ENCODE measurements at regions not wholly inside any gene's neighbourhood (a gene's known extent, or its start where the extent isn't known, plus 50 kb on each side); places are given as distances from the start of the nearest gene placed in this dataset.

DNA sequence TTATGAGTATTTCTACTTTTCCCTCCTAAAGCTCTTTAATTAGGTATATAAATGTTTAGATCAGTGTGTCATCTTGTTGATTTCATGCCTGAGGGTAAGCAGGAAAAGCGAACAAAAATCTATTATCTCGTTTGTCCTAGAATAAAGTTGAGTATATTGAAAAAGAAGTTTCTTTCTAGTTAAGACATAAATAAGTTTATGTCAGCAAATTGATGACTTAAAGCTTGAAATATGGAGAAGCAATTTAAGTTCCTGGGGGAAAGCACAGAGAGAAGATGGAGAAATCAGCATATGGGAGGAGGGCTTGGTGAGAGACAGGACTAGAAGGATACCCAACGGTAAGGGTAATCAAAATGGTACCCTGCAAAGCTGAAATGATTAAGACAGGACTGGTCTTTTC lies 813.4 kb downstream of the MTRR start:
- POLR2A ChIA-PET: no interaction called here
- no peaks in the 10 kb centered on the region for H3K27me3 ChIP-seq (ENCODE audit: control insufficient read depth, insufficient read depth, low read length)
- H3K27ac ChIP-seq (ENCODE audit: low read depth, low read length): no peak overlapping the region
- H3K4me3 ChIP-seq (ENCODE audit: low read depth, low read length): no peak overlapping the region
- CTCF ChIA-PET: no interaction called here
- DNase-seq (ENCODE audit: low read depth, low spot score): no peak
- H3K9me3 ChIP-seq (ENCODE audit: control insufficient read depth, insufficient read depth, low read length): no peaks in the 10 kb centered on the region
- TF ChIP-seq, protein P1, sequence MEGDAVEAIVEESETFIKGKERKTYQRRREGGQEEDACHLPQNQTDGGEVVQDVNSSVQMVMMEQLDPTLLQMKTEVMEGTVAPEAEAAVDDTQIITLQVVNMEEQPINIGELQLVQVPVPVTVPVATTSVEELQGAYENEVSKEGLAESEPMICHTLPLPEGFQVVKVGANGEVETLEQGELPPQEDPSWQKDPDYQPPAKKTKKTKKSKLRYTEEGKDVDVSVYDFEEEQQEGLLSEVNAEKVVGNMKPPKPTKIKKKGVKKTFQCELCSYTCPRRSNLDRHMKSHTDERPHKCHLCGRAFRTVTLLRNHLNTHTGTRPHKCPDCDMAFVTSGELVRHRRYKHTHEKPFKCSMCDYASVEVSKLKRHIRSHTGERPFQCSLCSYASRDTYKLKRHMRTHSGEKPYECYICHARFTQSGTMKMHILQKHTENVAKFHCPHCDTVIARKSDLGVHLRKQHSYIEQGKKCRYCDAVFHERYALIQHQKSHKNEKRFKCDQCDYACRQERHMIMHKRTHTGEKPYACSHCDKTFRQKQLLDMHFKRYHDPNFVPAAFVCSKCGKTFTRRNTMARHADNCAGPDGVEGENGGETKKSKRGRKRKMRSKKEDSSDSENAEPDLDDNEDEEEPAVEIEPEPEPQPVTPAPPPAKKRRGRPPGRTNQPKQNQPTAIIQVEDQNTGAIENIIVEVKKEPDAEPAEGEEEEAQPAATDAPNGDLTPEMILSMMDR (IDR thresholded peaks at IDR 0.05; ENCODE audit: low read depth, low read length): no peak

DNA sequence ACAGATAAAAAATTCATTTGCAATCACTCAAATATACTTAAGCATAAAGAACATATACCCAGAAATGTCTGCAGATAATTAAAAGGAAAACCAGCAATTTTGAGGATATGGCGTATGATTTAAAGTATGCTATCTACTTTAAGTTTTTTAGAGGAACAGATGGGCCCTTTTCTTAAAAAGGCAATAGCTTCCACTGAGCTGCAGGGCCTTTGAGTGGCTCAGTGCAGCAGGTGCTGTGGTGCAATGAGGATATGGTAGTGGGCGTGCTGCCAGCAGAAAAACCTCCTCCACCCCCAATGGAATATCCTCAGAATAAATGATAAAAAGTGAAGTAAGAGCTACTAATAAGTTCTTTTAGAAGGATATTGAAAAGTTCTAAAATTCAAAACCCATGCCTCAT lies 814.5 kb downstream of the MTRR start:
- TF ChIP-seq, protein P1 (IDR thresholded peaks at IDR 0.05; ENCODE audit: low read depth, low read length): no peak
- ChIA-PET POLR2A (no interaction called here), CTCF (no interaction called here)
- H3K4me3 ChIP-seq (ENCODE audit: low read depth, low read length): no peak overlapping the region
- no peaks in the 10 kb centered on the region for H3K9me3 ChIP-seq (ENCODE audit: control insufficient read depth, insufficient read depth, low read length)
- no peaks in the 10 kb centered on the region for H3K27me3 ChIP-seq (ENCODE audit: control insufficient read depth, insufficient read depth, low read length)
- DNase-seq (ENCODE audit: low read depth, low spot score): no peak
- no peak overlapping the region for H3K27ac ChIP-seq (ENCODE audit: low read depth, low read length)

DNA sequence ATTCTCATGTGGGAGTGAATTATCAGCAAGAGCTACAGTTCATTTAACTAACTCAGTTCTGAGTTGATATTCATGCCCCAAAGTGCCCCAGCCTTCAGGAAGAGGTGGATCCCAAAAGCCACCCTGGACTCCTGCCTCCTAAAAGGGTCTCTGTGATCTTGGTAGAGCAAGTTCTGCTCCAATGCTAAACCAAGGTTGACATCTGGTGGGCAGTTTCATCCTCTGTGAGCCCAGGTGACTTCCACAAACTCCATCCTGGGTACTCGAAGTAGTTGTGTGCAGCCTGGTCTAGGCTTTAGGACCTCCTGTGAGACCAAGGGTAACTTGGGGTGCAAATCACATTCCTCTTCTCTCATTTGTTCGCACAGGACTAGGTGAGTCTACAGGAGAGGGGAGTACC lies 816.8 kb downstream of the MTRR start:
- H3K27ac ChIP-seq (ENCODE audit: low read depth, low read length): no peak overlapping the region
- no peaks in the 10 kb centered on the region for H3K27me3 ChIP-seq (ENCODE audit: control insufficient read depth, insufficient read depth, low read length)
- DNase-seq (ENCODE audit: low read depth, low spot score): no peak
- no peak overlapping the region for H3K4me3 ChIP-seq (ENCODE audit: low read depth, low read length)
- TF ChIP-seq, protein P1 (IDR thresholded peaks at IDR 0.05; ENCODE audit: low read depth, low read length): no peak
- CTCF ChIA-PET: no interaction called here
- H3K9me3 ChIP-seq (ENCODE audit: control insufficient read depth, insufficient read depth, low read length): no peaks in the 10 kb centered on the region
- POLR2A ChIA-PET: no interaction called here

DNA sequence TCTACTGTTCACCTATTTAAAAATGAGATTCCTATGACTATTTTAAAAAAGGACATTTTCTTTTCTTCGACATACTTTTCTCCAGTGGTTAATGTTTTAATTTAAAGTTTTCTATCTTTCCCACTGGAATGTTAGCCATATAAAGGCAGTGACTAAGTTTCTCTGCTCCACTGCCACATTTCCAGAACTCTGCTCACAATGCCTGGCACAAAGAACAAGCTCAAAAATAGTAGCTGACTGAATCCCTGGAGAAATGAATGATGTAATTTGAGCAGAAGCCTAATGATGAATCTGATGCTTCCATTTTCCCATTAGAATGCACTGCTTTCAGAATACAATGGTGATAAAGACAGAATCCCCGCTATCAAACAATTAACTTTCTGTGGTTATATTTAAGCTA lies 817.8 kb downstream of the MTRR start:
- no peak overlapping the region for H3K4me3 ChIP-seq (ENCODE audit: low read depth, low read length)
- ChIA-PET CTCF (no interaction called here), POLR2A (no interaction called here)
- no peaks in the 10 kb centered on the region for H3K9me3 ChIP-seq (ENCODE audit: control insufficient read depth, insufficient read depth, low read length)
- TF ChIP-seq, protein P1 (IDR thresholded peaks at IDR 0.05; ENCODE audit: low read depth, low read length): no peak
- H3K27ac ChIP-seq (ENCODE audit: low read depth, low read length): no peak overlapping the region
- no peaks in the 10 kb centered on the region for H3K27me3 ChIP-seq (ENCODE audit: control insufficient read depth, insufficient read depth, low read length)
- no peak for DNase-seq (ENCODE audit: low read depth, low spot score)

DNA sequence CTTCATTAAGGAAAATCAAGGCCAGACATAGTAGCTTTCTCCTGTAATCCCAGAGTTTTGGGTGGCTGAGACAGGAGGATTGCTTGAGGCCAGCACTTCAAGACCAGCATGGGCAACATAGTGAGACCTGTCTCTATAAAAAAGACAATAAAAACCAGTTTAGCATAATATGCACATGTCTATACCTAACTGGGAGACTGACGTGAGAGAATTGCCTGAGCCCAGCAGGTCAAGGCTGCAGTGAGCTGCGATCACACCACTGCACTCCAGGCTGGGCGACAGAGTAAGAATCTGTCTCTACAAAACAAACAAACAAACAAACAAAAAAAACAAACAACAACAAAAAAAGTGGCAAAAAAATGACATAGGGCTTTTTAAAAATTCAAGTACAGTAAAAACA lies 820.8 kb downstream of the MTRR start:
- TF ChIP-seq, protein P1 (IDR thresholded peaks at IDR 0.05; ENCODE audit: low read depth, low read length): no peak
- Histone ChIP-seq H3K4me3 (ENCODE audit: low read depth, low read length) (no peak overlapping the region), H3K9me3 (ENCODE audit: control insufficient read depth, insufficient read depth, low read length) (no peaks in the 10 kb centered on the region), H3K27me3 (ENCODE audit: control insufficient read depth, insufficient read depth, low read length) (no peaks in the 10 kb centered on the region), H3K27ac (ENCODE audit: low read depth, low read length) (no peak overlapping the region)
- ChIA-PET CTCF (no interaction called here), POLR2A (no interaction called here)
- DNase-seq (ENCODE audit: low read depth, low spot score): no peak

All from AG04450 (cell line).